ENCODE measurements at regions not wholly inside any gene's neighbourhood (a gene's known extent, or its start where the extent isn't known, plus 50 kb on each side); places are given as distances from the start of the nearest gene placed in this dataset.

DNA sequence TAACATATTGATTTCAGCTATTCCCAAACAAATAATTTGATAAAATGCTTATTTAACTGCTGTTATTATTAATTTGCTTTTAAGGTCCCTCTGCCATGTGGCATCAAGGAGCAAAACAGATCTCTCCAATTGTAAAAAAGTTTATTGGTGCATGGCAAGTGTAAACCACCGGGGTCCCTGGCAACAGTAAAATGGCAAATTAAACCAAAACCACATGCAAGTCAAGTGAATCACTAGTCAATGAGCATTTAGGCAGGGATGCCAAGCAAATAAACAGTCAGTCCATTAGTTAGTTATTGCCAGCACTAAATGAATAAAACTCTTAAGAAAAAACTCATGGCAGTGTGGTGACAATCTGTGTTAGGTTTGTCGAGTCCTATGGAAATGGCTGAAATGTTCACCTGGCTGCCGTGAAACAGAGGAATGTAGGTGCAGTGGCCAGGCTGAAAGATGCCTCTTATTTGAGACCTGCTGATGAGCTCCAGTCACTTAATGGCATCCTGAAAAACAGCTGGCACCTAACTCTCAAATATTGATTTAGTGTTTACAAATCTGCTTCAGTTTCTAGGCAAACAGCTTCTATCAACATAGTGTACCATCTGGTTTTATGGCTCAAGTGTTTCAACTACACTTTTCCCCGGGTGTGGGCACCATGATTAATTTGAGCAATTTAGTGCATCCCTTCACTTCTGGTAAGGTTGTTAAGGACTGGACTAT is 296.5 kb upstream of the ITGA1 start:
- TF ChIP-seq, protein P1, sequence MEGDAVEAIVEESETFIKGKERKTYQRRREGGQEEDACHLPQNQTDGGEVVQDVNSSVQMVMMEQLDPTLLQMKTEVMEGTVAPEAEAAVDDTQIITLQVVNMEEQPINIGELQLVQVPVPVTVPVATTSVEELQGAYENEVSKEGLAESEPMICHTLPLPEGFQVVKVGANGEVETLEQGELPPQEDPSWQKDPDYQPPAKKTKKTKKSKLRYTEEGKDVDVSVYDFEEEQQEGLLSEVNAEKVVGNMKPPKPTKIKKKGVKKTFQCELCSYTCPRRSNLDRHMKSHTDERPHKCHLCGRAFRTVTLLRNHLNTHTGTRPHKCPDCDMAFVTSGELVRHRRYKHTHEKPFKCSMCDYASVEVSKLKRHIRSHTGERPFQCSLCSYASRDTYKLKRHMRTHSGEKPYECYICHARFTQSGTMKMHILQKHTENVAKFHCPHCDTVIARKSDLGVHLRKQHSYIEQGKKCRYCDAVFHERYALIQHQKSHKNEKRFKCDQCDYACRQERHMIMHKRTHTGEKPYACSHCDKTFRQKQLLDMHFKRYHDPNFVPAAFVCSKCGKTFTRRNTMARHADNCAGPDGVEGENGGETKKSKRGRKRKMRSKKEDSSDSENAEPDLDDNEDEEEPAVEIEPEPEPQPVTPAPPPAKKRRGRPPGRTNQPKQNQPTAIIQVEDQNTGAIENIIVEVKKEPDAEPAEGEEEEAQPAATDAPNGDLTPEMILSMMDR (IDR thresholded peaks at IDR 0.05; ENCODE audit: low read length), result no peak
- no peak for TF ChIP-seq EZH2phosphoT487 (IDR thresholded peaks at IDR 0.05; ENCODE audit: low read length)
